IMR-90 (cell line): ENCODE measurements at regions not wholly inside any gene's neighbourhood (a gene's known extent, or its start where the extent isn't known, plus 50 kb on each side); places are given as distances from the start of the nearest gene placed in this dataset.

Experiments
- ATAC-seq: fragments of 200-7000 bp; cut with Tn5 transposase; 2 replicates; pipeline ENCODE4 v1.9.1; 2020; ENCODE audit warnings: low read depth, mild to moderate bottlenecking, moderate library complexity
- BruUV-seq: library from RNA; stranded (reverse); fragments of 400-500 nt; replicated peaks from 2 replicates; lab custom pipeline; 2021; lab: Mats Ljungman, UMichigan
- CTCF ChIA-PET: fragments of 300-600 bp; formaldehyde crosslinking; extraction: SDS; loops from one replicate; lab custom pipeline; 2021; ENCODE audit warnings: antibody characterized with exemption; lab: Yijun Ruan, JAX
- POLR2A ChIA-PET: fragments of 300-600 bp; sonication (Branson Sonifier 250); formaldehyde crosslinking; loops from one replicate; lab custom pipeline; 2022; ENCODE audit warnings: antibody characterized with exemption; ENCODE audit not compliant: unreplicated experiment; lab: Charles Lee
- DNase-seq: peaks from one replicate; pipeline ENCODE4 v3.0.0; 2013
- H2AFZ ChIP-seq: replicated peaks from 2 replicates; pipeline ENCODE3; 2013; ENCODE audit warnings: low read length, mild to moderate bottlenecking; ENCODE audit not compliant: poor library complexity
- H2AK5ac ChIP-seq: 2 replicates; pipeline ENCODE4 v1.6.1; 2013; ENCODE audit warnings: low read depth, low read length, inconsistent platforms
- H2AK9ac ChIP-seq: replicated peaks from 2 replicates; pipeline ENCODE3; 2013; ENCODE audit warnings: mild to moderate bottlenecking, low read depth, low read length, moderate library complexity; ENCODE audit not compliant: poor library complexity
- H2BK120ac ChIP-seq: 2 replicates; pipeline ENCODE4 v1.6.1; 2013; ENCODE audit warnings: low read depth, low read length, inconsistent platforms
- H2BK15ac ChIP-seq: 3 replicates; pipeline ENCODE4 v1.6.1; 2013; ENCODE audit warnings: low read depth, low read length, inconsistent platforms
- H2BK20ac ChIP-seq: 2 replicates; pipeline ENCODE4 v1.6.1; 2013; ENCODE audit warnings: low read depth, mild to moderate bottlenecking, inconsistent platforms, low read length, moderate library complexity
- H2BK5ac ChIP-seq: 2 replicates; pipeline ENCODE4 v1.6.1; 2013; ENCODE audit warnings: mild to moderate bottlenecking, low read depth, low read length, inconsistent platforms; ENCODE audit not compliant: poor library complexity, severe bottlenecking
- H3K14ac ChIP-seq: replicated peaks from 2 replicates; pipeline ENCODE4 v1.6.1; 2013; ENCODE audit warnings: low read depth, low read length, inconsistent platforms
- H3K18ac ChIP-seq: 2 replicates; pipeline ENCODE4 v1.6.1; 2013; ENCODE audit warnings: low read depth, low read length, control low read depth
- H3K23ac ChIP-seq: 2 replicates; pipeline ENCODE4 v1.6.1; 2013; ENCODE audit warnings: low read depth, low read length, inconsistent platforms
- H3K27ac ChIP-seq: 2 replicates; pipeline ENCODE4 v1.5.1; 2013; ENCODE audit warnings: mild to moderate bottlenecking, control low read depth, low read length; ENCODE audit not compliant: insufficient read depth
- H3K27me3 ChIP-seq: 2 replicates; pipeline ENCODE4 v1.6.1; 2013; ENCODE audit warnings: low read length; ENCODE audit not compliant: control insufficient read depth, insufficient read depth
- H3K36me3 ChIP-seq: 2 replicates; pipeline ENCODE4 v1.6.1; 2013; ENCODE audit warnings: low read length, mixed read lengths; ENCODE audit not compliant: control insufficient read depth, insufficient read depth
- H3K4ac ChIP-seq: 2 replicates; pipeline ENCODE4 v1.6.1; 2013; ENCODE audit warnings: low read depth, low read length, inconsistent platforms
- H3K4me1 ChIP-seq: 2 replicates; pipeline ENCODE4 v1.6.1; 2013; ENCODE audit warnings: low read length, mixed read lengths; ENCODE audit not compliant: control insufficient read depth, insufficient read depth
- H3K4me2 ChIP-seq: 2 replicates; pipeline ENCODE4 v1.6.1; 2013; ENCODE audit warnings: low read depth, mild to moderate bottlenecking, control low read depth, low read length, moderate library complexity
- H3K4me3 ChIP-seq: 2 replicates; pipeline ENCODE4 v1.5.1; 2013; ENCODE audit warnings: low read depth, mild to moderate bottlenecking, control low read depth, low read length, moderate library complexity; ENCODE audit not compliant: insufficient read depth
- H3K56ac ChIP-seq: 2 replicates; pipeline ENCODE4 v1.6.1; 2013; ENCODE audit warnings: low read length, inconsistent platforms; ENCODE audit not compliant: insufficient read depth; ENCODE audit errors: extremely low read depth
- H3K79me1 ChIP-seq, 2 experiments: 2 replicates each; pipeline ENCODE4 v1.6.1; 2013; ENCODE audit warnings: low read length in 2 of 2, inconsistent platforms in 1 of 2, low read depth in 1 of 2
- H3K9ac ChIP-seq: 2 replicates; pipeline ENCODE4 v1.6.1; 2013; ENCODE audit warnings: low read depth, low read length, control low read depth
- H3K9me1 ChIP-seq: 2 replicates; pipeline ENCODE4 v1.6.1; 2013; ENCODE audit warnings: low read length, inconsistent platforms; ENCODE audit not compliant: insufficient read depth
- H3K9me3 ChIP-seq: 2 replicates; pipeline ENCODE4 v1.6.1; 2013; ENCODE audit warnings: low read length; ENCODE audit not compliant: control insufficient read depth, insufficient read depth
- H4K20me1 ChIP-seq: 2 replicates; pipeline ENCODE4 v1.6.1; 2013; ENCODE audit warnings: low read length, inconsistent platforms; ENCODE audit not compliant: insufficient read depth
- H4K5ac ChIP-seq: 2 replicates; pipeline ENCODE4 v1.6.1; 2013; ENCODE audit warnings: mild to moderate bottlenecking, low read depth, low read length, control low read depth
- H4K8ac ChIP-seq, 2 experiments: 2 replicates each; pipeline ENCODE4 v1.6.1; 2013; ENCODE audit warnings: low read depth in 2 of 2, low read length in 2 of 2, control low read depth in 1 of 2, inconsistent platforms in 1 of 2
- H4K91ac ChIP-seq: 2 replicates; pipeline ENCODE4 v1.6.1; 2013; ENCODE audit warnings: low read depth, low read length, inconsistent platforms; ENCODE audit not compliant: insufficient read depth
- BHLHE40 ChIP-seq: fragments of 150-350 bp; IDR thresholded peaks from 2 replicates; pipeline ENCODE4 v1.6.1; 2016; ENCODE audit warnings: mild to moderate bottlenecking, low read depth, low read length
- MAZ ChIP-seq: IDR thresholded peaks from 2 replicates; pipeline ENCODE4 v1.6.1; 2012; ENCODE audit warnings: low read depth, mild to moderate bottlenecking, low read length, improper control_type of control experiment, moderate library complexity, borderline replicate concordance
- MXI1 ChIP-seq: IDR thresholded peaks from 2 replicates; pipeline ENCODE4 v1.6.1; 2012; ENCODE audit warnings: low read depth, mild to moderate bottlenecking, low read length, moderate library complexity, borderline replicate concordance
- NFE2L2 ChIP-seq: fragments of 150-350 bp; IDR thresholded peaks from 2 replicates; pipeline ENCODE4 v1.6.1; 2016; ENCODE audit warnings: low read depth, mild to moderate bottlenecking, low read length
- RCOR1 ChIP-seq: IDR thresholded peaks from 2 replicates; pipeline ENCODE4 v1.6.1; 2012; ENCODE audit warnings: mild to moderate bottlenecking, low read length, improper control_type of control experiment; ENCODE audit not compliant: insufficient replicate concordance
- WGBS, 2 experiments: methylation state at CpG; one replicate each; pipeline versions ENCODE4 v1.1.5 to v1.1.7; 2013; ENCODE audit warnings: missing lambda C conversion rate in 2 of 2; ENCODE audit not compliant: insufficient read length in 1 of 2; ENCODE audit errors: extremely low coverage in 2 of 2; 5-methylcytosine and 5-hydroxymethylcytosine counted together
- dilution Hi-C: fragments of 300-500 bp; cut with HindIII; formaldehyde crosslinking; loops from one replicate; pipeline ENCODE4 v1.14.3; 2018; ENCODE audit warnings: low sequenced_read_pairs; ENCODE audit not compliant: unreplicated experiment
- in situ Hi-C: fragments of 300-500 bp; cut with MboI; formaldehyde crosslinking; loops from 3 replicates; pipeline ENCODE4 v1.14.3; 2019; ENCODE audit warnings: low sequenced_read_pairs, inconsistent platforms, mixed read lengths
- intact Hi-C: fragments of 100-400 bp; cut with micrococcal nuclease; formaldehyde crosslinking; loops from 2 replicates; pipeline ENCODE4 v1.10.0; 2022
- TF ChIP-seq, protein P1 (sequence below): conservative IDR thresholded peaks from 2 replicates; pipeline ENCODE4 v1.5.1; 2012; ENCODE audit warnings: mild to moderate bottlenecking, low read depth, low read length, improper control_type of control experiment

DNA sequence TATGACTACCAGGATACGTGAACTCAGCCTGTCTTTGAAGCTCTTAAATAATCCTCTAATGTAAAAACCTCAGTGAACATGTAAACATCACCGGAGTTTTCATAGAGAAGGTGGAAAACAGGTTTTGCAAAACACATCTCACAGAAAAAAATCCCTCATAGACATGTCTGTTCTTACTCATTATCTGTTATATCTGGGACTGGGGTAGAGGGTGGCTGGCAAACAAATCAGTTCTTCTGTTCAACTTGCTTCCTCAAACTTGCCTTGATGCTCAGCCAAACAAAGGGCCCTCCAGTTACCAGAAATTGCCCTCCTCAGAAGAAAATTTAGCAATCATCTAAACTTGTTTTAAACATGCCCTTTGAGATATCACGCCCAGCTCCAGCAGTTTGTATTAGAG is 66.1 kb upstream of the CXADR start:
- DNase-seq = no peak
- ATAC-seq = no peak
- no peaks in the 10 kb centered on the region for H3K79me1 ChIP-seq
- H2AK9ac ChIP-seq = no peak overlapping the region
- no peak overlapping the region for H4K91ac ChIP-seq
- H2BK120ac ChIP-seq = no peak overlapping the region
- H2AFZ ChIP-seq = no peak overlapping the region
- H3K9me1 ChIP-seq = peaks cover 2% of the 10 kb centered on the region; the same call in 1 of the 2 replicates
- CTCF ChIA-PET = no interaction called here
- no peak overlapping the region for H3K4ac ChIP-seq
- in situ Hi-C loops (no loop called here), dilution Hi-C loops (no loop called here), intact Hi-C loops (no loop called here)
- H3K4me1 ChIP-seq = peaks cover 3% of the 10 kb centered on the region; the same call in 1 of the 2 replicates
- H3K14ac ChIP-seq = no peak overlapping the region
- H3K4me2 ChIP-seq = no peak overlapping the region
- H3K23ac ChIP-seq = no peak overlapping the region
- H3K9me3 ChIP-seq = no peaks in the 10 kb centered on the region
- BruUV-seq = no TSS peak
- H3K9ac ChIP-seq = no peak overlapping the region
- POLR2A ChIA-PET = interaction anchor here (0.6 kb wide), 1 partner anchor 174 kb away, joined by 3 read pairs; no protein-coding TSS in a partner anchor
- H2BK20ac ChIP-seq = no peak overlapping the region
- TF ChIP-seq BHLHE40 (no peak), MAZ (no peak), MXI1 (no peak), RCOR1 (no peak), NFE2L2 (no peak)
- TF ChIP-seq, protein P1, sequence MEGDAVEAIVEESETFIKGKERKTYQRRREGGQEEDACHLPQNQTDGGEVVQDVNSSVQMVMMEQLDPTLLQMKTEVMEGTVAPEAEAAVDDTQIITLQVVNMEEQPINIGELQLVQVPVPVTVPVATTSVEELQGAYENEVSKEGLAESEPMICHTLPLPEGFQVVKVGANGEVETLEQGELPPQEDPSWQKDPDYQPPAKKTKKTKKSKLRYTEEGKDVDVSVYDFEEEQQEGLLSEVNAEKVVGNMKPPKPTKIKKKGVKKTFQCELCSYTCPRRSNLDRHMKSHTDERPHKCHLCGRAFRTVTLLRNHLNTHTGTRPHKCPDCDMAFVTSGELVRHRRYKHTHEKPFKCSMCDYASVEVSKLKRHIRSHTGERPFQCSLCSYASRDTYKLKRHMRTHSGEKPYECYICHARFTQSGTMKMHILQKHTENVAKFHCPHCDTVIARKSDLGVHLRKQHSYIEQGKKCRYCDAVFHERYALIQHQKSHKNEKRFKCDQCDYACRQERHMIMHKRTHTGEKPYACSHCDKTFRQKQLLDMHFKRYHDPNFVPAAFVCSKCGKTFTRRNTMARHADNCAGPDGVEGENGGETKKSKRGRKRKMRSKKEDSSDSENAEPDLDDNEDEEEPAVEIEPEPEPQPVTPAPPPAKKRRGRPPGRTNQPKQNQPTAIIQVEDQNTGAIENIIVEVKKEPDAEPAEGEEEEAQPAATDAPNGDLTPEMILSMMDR = no peak
- H2BK5ac ChIP-seq = no peak overlapping the region
- H3K56ac ChIP-seq = no peak overlapping the region
- H3K27ac ChIP-seq = no peak overlapping the region
- no peaks in the 10 kb centered on the region for H3K36me3 ChIP-seq
- H3K27me3 ChIP-seq = no peaks in the 10 kb centered on the region
- no peak overlapping the region for H2BK15ac ChIP-seq
- no peak overlapping the region for H3K18ac ChIP-seq
- H3K4me3 ChIP-seq = no peak overlapping the region
- no peaks in the 10 kb centered on the region for H4K20me1 ChIP-seq
- no peak overlapping the region for H4K5ac ChIP-seq
- no CpG with 5 or more reads among the region's 3 CpGs for WGBS, 2 experiments
- H2AK5ac ChIP-seq = no peak overlapping the region
- no peak overlapping the region for H4K8ac ChIP-seq
